HG03521 (cell line): ENCODE measurements at regions not wholly inside any gene's neighbourhood (a gene's known extent, or its start where the extent isn't known, plus 50 kb on each side); places are given as distances from the start of the nearest gene placed in this dataset.

Experiments
- ATAC-seq: cut with Tn5 transposase; IDR thresholded peaks from one replicate; pipeline ENCODE4 v1.9.1; 2021; ENCODE audit warnings: mild to moderate bottlenecking, moderate library complexity; ENCODE audit not compliant: unreplicated experiment

GRCh38 chr10:3526727-3527501, 258.1 kb downstream of the KLF6 start:
- no peak for ATAC-seq

GRCh38 chr10:3525832-3526449, 259.1 kb downstream of the KLF6 start:
- no peak for ATAC-seq

GRCh38 chr10:3524086-3524960, 260.7 kb downstream of the KLF6 start:
- ATAC-seq: no peak

GRCh38 chr10:3523309-3524050, 261.5 kb downstream of the KLF6 start:
- no peak for ATAC-seq

- no peak for ATAC-seq
Measured at GRCh38 chr10:3516923-3517255, 268.1 kb downstream of the KLF6 start.

GRCh38 chr10:3516234-3516922, 268.6 kb downstream of the KLF6 start:
- no peak for ATAC-seq

- no peak for ATAC-seq
Measured at GRCh38 chr10:3514691-3515090, 270.3 kb downstream of the KLF6 start.

- ATAC-seq: no peak
Measured at GRCh38 chr10:3512263-3512662, 272.7 kb downstream of the KLF6 start.

- ATAC-seq: no peak
Measured at GRCh38 chr10:3511483-3511882, 273.5 kb downstream of the KLF6 start.

- ATAC-seq: no peak
Measured at GRCh38 chr10:3510741-3511140, 274.3 kb downstream of the KLF6 start.

- ATAC-seq: no peak
Measured at GRCh38 chr10:3509355-3509754, 275.7 kb downstream of the KLF6 start.

- ATAC-seq: no peak
Measured at GRCh38 chr10:3503299-3503698, 281.7 kb downstream of the KLF6 start.

GRCh38 chr10:3502673-3503072, 282.3 kb downstream of the KLF6 start:
- no peak for ATAC-seq

GRCh38 chr10:3500408-3500856, 284.6 kb downstream of the KLF6 start:
- no peak for ATAC-seq

- no peak for ATAC-seq
Measured at GRCh38 chr10:3499120-3499519, 285.9 kb downstream of the KLF6 start.

GRCh38 chr10:3497581-3497980, 287.4 kb downstream of the KLF6 start:
- ATAC-seq: no peak

GRCh38 chr10:3496138-3496537, 288.9 kb downstream of the KLF6 start:
- no peak for ATAC-seq

GRCh38 chr10:3495281-3495680, 289.7 kb downstream of the KLF6 start:
- no peak for ATAC-seq

- ATAC-seq: no peak
Measured at GRCh38 chr10:3494838-3495230, 290.2 kb downstream of the KLF6 start.

GRCh38 chr10:3494131-3494837, 290.7 kb downstream of the KLF6 start:
- no peak for ATAC-seq
